Upper lobe of right lung (tissue), 1 donor: ENCODE measurements at regions not wholly inside any gene's neighbourhood (a gene's known extent, or its start where the extent isn't known, plus 50 kb on each side); places are given as distances from the start of the nearest gene placed in this dataset.

Source experiments
- ATAC-seq: fragments of 200-7000 bp; cut with Tn5 transposase; one replicate; pipeline ENCODE4 v1.9.1; 2020; ENCODE audit warnings: mild to moderate bottlenecking, moderate library complexity
- DNase-seq: peaks from one replicate; pipeline ENCODE4 v3.0.0-alpha.2; 2020
- H3K27ac ChIP-seq: fragments of 200-600 bp; one replicate; pipeline ENCODE4 v1.8.0; 2022
- H3K27me3 ChIP-seq: fragments of 200-600 bp; one replicate; pipeline ENCODE4 v1.8.0; 2022; ENCODE audit warnings: mild to moderate bottlenecking
- H3K36me3 ChIP-seq: fragments of 200-600 bp; one replicate; pipeline ENCODE4 v1.8.0; 2022
- H3K4me1 ChIP-seq: fragments of 200-600 bp; one replicate; pipeline ENCODE4 v1.8.0; 2022
- H3K4me3 ChIP-seq: fragments of 200-600 bp; one replicate; pipeline ENCODE4 v1.8.0; 2022; ENCODE audit warnings: mild to moderate bottlenecking
- H3K9me3 ChIP-seq: fragments of 200-600 bp; one replicate; pipeline ENCODE4 v1.8.0; 2022
- intact Hi-C: fragments of 100-400 bp; cut with DNase I; formaldehyde crosslinking; loops from one replicate; pipeline ENCODE4 v1.11.0; 2022
- TF ChIP-seq, protein P1 (sequence below): fragments of 200-600 bp; IDR thresholded peaks from one replicate; pipeline ENCODE4 v1.8.0; 2022; ENCODE audit warnings: antibody characterized with exemption
- donor health status: DM: no; HTN: yes; CAD: no; lungs with severe emphysema.

DNA sequence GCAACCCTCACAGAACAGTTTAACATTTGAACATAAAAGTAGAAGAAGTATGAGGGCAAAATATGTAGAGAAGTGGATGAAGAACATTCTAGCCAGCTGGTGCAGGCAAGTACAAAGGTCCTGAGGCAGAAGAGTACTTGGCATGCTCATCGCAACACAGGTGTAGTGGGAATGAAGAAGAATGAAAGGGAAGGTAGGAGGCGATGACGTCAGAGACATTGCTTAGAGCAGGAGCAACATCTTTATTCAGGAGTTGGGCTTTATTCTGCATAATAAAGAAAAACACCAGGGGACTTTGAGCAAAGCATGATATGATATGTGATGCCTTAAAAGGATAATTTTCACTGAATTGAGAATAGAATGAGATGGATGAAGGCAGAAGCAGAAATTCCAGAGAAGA is 570.6 kb upstream of the CDH9 start:
- DNase-seq: no peak
- Histone ChIP-seq H3K27me3 (no peaks in the 10 kb centered on the region), H3K4me1 (no peaks in the 10 kb centered on the region), H3K9me3 (no peaks in the 10 kb centered on the region), H3K4me3 (no peak overlapping the region), H3K27ac (no peak overlapping the region), H3K36me3 (no peaks in the 10 kb centered on the region)
- ATAC-seq: no peak
- intact Hi-C loops: no loop called here
- TF ChIP-seq, protein P1, sequence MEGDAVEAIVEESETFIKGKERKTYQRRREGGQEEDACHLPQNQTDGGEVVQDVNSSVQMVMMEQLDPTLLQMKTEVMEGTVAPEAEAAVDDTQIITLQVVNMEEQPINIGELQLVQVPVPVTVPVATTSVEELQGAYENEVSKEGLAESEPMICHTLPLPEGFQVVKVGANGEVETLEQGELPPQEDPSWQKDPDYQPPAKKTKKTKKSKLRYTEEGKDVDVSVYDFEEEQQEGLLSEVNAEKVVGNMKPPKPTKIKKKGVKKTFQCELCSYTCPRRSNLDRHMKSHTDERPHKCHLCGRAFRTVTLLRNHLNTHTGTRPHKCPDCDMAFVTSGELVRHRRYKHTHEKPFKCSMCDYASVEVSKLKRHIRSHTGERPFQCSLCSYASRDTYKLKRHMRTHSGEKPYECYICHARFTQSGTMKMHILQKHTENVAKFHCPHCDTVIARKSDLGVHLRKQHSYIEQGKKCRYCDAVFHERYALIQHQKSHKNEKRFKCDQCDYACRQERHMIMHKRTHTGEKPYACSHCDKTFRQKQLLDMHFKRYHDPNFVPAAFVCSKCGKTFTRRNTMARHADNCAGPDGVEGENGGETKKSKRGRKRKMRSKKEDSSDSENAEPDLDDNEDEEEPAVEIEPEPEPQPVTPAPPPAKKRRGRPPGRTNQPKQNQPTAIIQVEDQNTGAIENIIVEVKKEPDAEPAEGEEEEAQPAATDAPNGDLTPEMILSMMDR: no peak

GRCh38 chr5:27598576-27598975 is 560.2 kb upstream of the CDH9 start:
- no peaks in the 10 kb centered on the region for H3K9me3 ChIP-seq
- H3K4me1 ChIP-seq: no peaks in the 10 kb centered on the region
- no peak overlapping the region for H3K27ac ChIP-seq
- intact Hi-C loops: no loop called here
- H3K36me3 ChIP-seq: no peaks in the 10 kb centered on the region
- H3K4me3 ChIP-seq: no peak overlapping the region
- TF ChIP-seq, protein P1: no peak
- DNase-seq (no peak), ATAC-seq (no peak)
- H3K27me3 ChIP-seq: no peaks in the 10 kb centered on the region

GRCh38 chr5:27594141-27594540 is 555.8 kb upstream of the CDH9 start:
- Histone ChIP-seq H3K4me3 (no peak overlapping the region), H3K4me1 (no peaks in the 10 kb centered on the region), H3K27me3 (no peaks in the 10 kb centered on the region), H3K36me3 (no peaks in the 10 kb centered on the region), H3K27ac (no peak overlapping the region), H3K9me3 (no peaks in the 10 kb centered on the region)
- TF ChIP-seq, protein P1: no peak
- no peak for ATAC-seq
- DNase-seq: no peak
- intact Hi-C loops: no loop called here

DNA sequence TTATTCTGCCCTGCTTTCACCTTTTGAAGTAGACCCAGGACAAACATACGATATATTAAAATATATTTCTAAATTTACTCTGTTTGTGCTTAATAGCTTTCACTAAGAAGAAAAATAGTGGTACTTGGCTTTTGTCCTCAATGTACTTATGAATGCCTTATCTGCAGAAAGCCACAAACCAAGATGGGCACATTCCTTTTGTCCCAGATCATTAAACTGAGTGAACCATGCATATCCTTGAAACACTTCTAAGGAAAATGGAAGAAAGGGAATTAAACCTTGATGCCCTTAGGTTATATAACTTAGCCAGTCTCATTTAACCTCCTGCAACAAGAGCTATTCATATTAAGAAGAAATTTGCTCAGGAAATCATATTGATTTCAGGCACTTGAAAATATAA is 553.8 kb upstream of the CDH9 start:
- intact Hi-C loops: no loop called here
- Histone ChIP-seq H3K27me3 (no peaks in the 10 kb centered on the region), H3K27ac (no peak overlapping the region), H3K4me1 (no peaks in the 10 kb centered on the region), H3K36me3 (no peaks in the 10 kb centered on the region), H3K9me3 (no peaks in the 10 kb centered on the region), H3K4me3 (no peak overlapping the region)
- no peak for ATAC-seq
- no peak for DNase-seq
- TF ChIP-seq, protein P1: no peak

DNA sequence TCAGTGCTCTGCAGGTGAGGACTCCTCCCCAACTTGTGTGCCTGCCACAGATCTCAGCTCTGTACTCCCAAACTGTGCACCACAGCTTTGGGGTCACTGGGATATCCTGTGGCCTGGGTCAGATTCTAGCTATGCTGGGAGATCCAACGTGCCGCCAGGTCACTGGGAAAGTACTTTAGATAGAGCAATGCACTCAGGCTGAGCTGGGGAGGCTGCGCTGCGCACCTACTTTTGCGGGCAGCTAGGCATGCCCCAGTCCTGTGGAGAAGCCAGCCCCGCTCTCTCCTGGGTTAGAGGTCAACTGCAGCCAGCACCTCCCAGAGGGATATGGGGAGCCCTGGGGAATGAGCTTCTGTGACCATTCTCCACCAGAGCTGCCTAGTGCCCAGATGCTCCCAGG is 552.1 kb upstream of the CDH9 start:
- H3K4me3 ChIP-seq: no peak overlapping the region
- intact Hi-C loops: no loop called here
- no peaks in the 10 kb centered on the region for H3K4me1 ChIP-seq
- DNase-seq: no peak
- H3K27ac ChIP-seq: no peak overlapping the region
- H3K9me3 ChIP-seq: no peaks in the 10 kb centered on the region
- ATAC-seq: peak; percentile 41
- no peaks in the 10 kb centered on the region for H3K36me3 ChIP-seq
- no peaks in the 10 kb centered on the region for H3K27me3 ChIP-seq
- TF ChIP-seq, protein P1: no peak

GRCh38 chr5:27578279-27578678 is 539.9 kb upstream of the CDH9 start:
- ATAC-seq (no peak), DNase-seq (no peak)
- Histone ChIP-seq H3K9me3 (no peaks in the 10 kb centered on the region), H3K27ac (no peak overlapping the region), H3K4me1 (no peaks in the 10 kb centered on the region), H3K36me3 (no peaks in the 10 kb centered on the region), H3K4me3 (no peak overlapping the region), H3K27me3 (no peaks in the 10 kb centered on the region)
- TF ChIP-seq, protein P1: no peak
- intact Hi-C loops: no loop called here
